ENCODE measurements at regions not wholly inside any gene's neighbourhood (a gene's known extent, or its start where the extent isn't known, plus 50 kb on each side); places are given as distances from the start of the nearest gene placed in this dataset.

DNA sequence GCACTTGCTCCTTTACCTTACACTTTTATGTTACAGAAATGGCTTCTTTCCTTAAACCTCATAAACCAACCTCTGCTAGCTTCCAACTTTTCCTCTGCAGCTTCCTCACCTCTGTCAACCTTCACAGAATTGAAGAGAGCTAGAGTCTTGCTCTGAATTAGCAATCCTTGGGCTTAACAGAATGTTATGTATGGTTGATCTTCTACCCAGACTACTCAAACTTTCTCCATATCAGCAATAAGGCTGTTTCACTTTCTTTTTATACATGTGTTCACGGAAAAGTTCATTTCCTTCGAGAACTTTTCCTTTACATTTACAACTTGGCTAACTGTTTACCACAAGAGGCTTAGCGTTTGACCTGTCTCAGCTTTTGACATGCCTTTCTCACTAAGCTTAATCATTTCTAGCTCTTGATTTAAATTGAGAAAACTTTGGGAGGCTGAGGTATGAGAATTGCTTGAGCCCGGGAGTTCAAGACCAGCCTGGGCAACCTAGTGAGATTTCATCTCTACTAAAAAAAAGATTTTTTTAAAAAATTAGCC, 207.3 kb downstream of the BMP7 start:
- no peak overlapping the region for H3K27ac ChIP-seq (ENCODE audit: low read length)
- no peaks in the 10 kb centered on the region for H3K9me3 ChIP-seq (ENCODE audit: control insufficient read depth in 1 of 2, low read length in 2 of 2)
- peaks cover 3% of the 10 kb centered on the region for H3K27me3 ChIP-seq (ENCODE audit: low read depth, low read length)
- no peaks in the 10 kb centered on the region for H3K4me1 ChIP-seq (ENCODE audit: control insufficient read depth in 1 of 2, insufficient read depth in 2 of 2, low read length in 2 of 2)
- no peak overlapping the region for H3K4me3 ChIP-seq (ENCODE audit: low read depth in 1 of 2, low read length in 2 of 2)
- no peaks in the 10 kb centered on the region for H3K36me3 ChIP-seq (ENCODE audit: control insufficient read depth in 1 of 2, insufficient read depth in 2 of 2, low read length in 2 of 2)

DNA sequence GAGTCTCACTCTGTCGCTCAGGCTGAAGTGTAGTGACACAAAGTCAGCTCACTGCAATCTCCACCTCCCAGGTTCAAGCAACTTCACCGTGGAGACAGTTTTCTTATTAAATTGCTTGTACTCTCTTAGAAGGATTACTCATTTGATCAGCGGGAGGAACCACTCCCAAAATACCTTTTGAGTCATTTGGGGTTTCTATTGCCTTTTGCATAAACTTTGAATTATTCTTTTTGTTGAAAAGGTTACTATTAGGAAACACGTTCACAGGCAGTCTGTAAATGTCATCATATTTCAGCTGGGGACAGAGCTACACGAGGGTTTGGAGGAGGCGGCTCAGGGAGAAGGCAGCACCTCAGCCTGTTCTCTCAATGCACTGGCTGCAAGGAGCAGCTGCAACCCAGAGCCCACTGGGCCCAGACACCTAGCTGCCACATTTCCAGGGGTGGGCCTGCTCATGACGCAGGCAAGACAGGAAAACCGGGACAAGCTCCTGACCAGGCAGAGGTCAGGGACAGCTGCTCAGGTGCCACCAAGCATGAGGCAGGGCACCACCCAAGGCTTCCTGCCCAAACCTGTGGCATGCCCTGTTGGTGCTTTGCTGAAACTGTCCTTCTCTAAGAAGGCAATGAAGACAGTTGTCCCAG, 205.9 kb downstream of the BMP7 start:
- no peak overlapping the region for H3K27ac ChIP-seq (ENCODE audit: low read length)
- H3K27me3 ChIP-seq (ENCODE audit: low read depth, low read length): peaks cover 8% of the 10 kb centered on the region
- H3K4me3 ChIP-seq (ENCODE audit: low read depth in 1 of 2, low read length in 2 of 2): no peak overlapping the region
- H3K4me1 ChIP-seq (ENCODE audit: control insufficient read depth in 1 of 2, insufficient read depth in 2 of 2, low read length in 2 of 2): no peaks in the 10 kb centered on the region
- H3K36me3 ChIP-seq (ENCODE audit: control insufficient read depth in 1 of 2, insufficient read depth in 2 of 2, low read length in 2 of 2): no peaks in the 10 kb centered on the region
- no peaks in the 10 kb centered on the region for H3K9me3 ChIP-seq (ENCODE audit: control insufficient read depth in 1 of 2, low read length in 2 of 2)

DNA sequence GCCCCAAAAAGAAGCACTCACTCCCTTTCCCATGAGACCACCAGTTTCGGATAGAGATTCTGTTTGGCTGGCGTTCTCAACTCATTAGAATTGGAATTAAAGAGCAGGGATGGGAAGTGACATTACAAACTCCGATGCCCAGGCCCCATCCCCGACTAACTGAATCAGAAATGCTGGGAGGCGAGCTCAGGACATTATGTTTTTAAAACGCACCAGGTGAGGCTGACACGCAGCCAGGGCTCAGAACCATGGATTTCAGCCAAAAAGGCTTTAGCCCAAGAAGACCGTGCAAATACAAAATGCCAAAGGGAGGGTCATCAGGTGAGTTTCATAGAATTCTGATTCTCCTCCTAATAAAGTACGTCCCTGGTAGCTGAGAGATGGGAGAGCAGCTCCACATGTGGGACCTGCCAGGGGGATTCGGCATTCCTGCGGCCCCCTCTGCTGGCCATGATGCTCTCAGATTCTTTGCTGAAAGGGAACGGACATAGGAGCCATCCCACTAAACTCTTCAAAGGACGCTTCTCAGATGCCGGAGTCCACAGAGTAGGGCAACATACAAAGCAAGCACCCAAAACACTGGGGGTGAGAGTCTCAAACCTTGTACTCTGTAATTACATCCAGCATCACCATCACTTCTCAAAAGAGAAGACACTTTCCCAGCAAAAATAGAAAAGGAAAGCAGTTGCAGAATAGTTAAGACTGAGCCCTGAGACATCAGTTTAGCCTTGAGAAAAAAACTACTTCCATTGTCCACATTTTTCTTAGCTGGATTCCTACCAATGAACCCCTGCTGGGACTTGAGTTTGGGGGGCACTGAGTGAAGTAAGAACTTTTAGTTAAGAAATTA, 205.2 kb downstream of the BMP7 start:
- no peak overlapping the region for H3K4me3 ChIP-seq (ENCODE audit: low read depth in 1 of 2, low read length in 2 of 2)
- no peak overlapping the region for H3K27ac ChIP-seq (ENCODE audit: low read length)
- peaks cover 10% of the 10 kb centered on the region for H3K27me3 ChIP-seq (ENCODE audit: low read depth, low read length)

DNA sequence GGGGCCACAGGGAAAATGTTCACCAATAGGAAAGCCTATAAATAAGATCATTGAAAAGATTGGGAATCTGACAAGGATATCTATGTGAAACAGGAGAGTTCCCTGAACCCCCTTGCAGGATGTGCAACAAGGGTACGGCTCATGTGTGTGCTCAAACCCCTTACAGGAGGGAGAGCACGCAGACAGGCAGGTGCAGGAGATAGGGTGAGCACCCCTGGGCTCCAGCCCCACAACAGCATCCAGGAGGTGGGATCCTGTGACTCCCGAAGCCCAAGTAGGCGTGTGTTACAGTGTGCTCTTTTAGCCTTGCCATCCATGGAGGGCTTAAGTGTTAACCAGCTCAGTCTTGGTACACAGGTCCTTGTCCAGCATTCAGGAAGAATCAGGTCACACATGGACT, 204.2 kb downstream of the BMP7 start:
- Histone ChIP-seq H3K36me3 (ENCODE audit: control insufficient read depth in 1 of 2, insufficient read depth in 2 of 2, low read length in 2 of 2) (no peaks in the 10 kb centered on the region), H3K4me1 (ENCODE audit: control insufficient read depth in 1 of 2, insufficient read depth in 2 of 2, low read length in 2 of 2) (no peaks in the 10 kb centered on the region), H3K27ac (ENCODE audit: low read length) (no peak overlapping the region), H3K27me3 (ENCODE audit: low read depth, low read length) (peaks cover 10% of the 10 kb centered on the region), H3K9me3 (ENCODE audit: control insufficient read depth in 1 of 2, low read length in 2 of 2) (no peaks in the 10 kb centered on the region), H3K4me3 (ENCODE audit: low read depth in 1 of 2, low read length in 2 of 2) (no peak overlapping the region)

More for the DNA sequence above, 205.2 kb downstream of the BMP7 start:
- no peaks in the 10 kb centered on the region for H3K9me3 ChIP-seq (ENCODE audit: control insufficient read depth in 1 of 2, low read length in 2 of 2)
- H3K36me3 ChIP-seq (ENCODE audit: control insufficient read depth in 1 of 2, insufficient read depth in 2 of 2, low read length in 2 of 2): no peaks in the 10 kb centered on the region
- no peaks in the 10 kb centered on the region for H3K4me1 ChIP-seq (ENCODE audit: control insufficient read depth in 1 of 2, insufficient read depth in 2 of 2, low read length in 2 of 2)

DNA sequence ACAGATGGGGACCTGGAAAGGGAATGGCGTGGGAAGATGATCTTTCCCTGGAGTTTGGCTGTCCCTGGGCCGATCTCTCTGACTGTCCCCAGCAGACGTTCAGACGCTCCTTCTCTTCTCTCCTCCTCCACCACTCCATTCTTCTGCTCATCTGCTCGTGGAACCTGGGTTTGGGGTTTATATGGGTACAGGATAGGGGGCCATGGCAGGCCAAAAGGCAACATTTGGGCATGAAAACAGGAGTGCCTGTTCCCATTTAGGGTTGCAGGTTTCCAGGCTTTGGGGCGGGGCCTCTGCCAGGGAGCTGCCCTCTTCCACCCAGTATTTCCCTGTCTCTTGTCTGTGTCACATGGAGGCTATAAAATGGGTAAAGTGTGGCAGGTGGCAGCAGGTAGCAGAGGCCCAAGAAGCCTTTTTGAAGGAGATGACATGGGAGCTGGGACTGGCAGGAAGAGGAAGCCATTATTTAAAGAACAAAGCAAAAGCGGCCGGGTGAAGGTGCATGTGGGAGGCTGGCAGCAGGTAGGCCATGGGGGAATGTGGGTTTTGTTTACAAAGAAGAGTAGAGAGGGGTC, 203.7 kb downstream of the BMP7 start:
- Histone ChIP-seq H3K9me3 (ENCODE audit: control insufficient read depth in 1 of 2, low read length in 2 of 2) (no peaks in the 10 kb centered on the region), H3K27me3 (ENCODE audit: low read depth, low read length) (peaks cover 10% of the 10 kb centered on the region), H3K36me3 (ENCODE audit: control insufficient read depth in 1 of 2, insufficient read depth in 2 of 2, low read length in 2 of 2) (no peaks in the 10 kb centered on the region), H3K27ac (ENCODE audit: low read length) (no peak overlapping the region), H3K4me3 (ENCODE audit: low read depth in 1 of 2, low read length in 2 of 2) (no peak overlapping the region), H3K4me1 (ENCODE audit: control insufficient read depth in 1 of 2, insufficient read depth in 2 of 2, low read length in 2 of 2) (no peaks in the 10 kb centered on the region)

DNA sequence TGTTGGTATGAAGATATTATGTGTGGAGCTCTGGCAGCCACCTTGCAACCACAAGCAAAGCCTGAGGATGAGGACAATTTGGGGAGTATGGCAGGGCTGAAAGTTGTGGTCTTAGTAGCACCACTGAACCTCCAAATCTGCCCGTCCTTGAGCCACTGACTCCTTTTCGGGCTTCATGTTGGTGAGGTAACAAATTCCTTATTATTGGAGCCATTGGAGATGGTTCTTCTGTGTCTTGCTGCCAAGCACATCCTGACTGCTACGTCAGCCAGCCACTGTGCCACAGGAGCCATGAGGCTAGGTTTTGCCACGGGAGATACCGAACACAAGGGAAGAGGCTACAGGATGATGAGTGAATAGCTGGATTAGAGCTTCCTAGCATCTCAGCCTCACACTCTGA, 201.6 kb downstream of the BMP7 start:
- peaks cover 10% of the 10 kb centered on the region for H3K27me3 ChIP-seq (ENCODE audit: low read depth, low read length)
- no peak overlapping the region for H3K27ac ChIP-seq (ENCODE audit: low read length)
- no peak overlapping the region for H3K4me3 ChIP-seq (ENCODE audit: low read depth in 1 of 2, low read length in 2 of 2)
- no peaks in the 10 kb centered on the region for H3K4me1 ChIP-seq (ENCODE audit: control insufficient read depth in 1 of 2, insufficient read depth in 2 of 2, low read length in 2 of 2)
- no peaks in the 10 kb centered on the region for H3K9me3 ChIP-seq (ENCODE audit: control insufficient read depth in 1 of 2, low read length in 2 of 2)
- H3K36me3 ChIP-seq (ENCODE audit: control insufficient read depth in 1 of 2, insufficient read depth in 2 of 2, low read length in 2 of 2): no peaks in the 10 kb centered on the region

- Histone ChIP-seq H3K4me3 (ENCODE audit: low read depth in 1 of 2, low read length in 2 of 2) (no peak overlapping the region), H3K9me3 (ENCODE audit: control insufficient read depth in 1 of 2, low read length in 2 of 2) (no peaks in the 10 kb centered on the region), H3K27ac (ENCODE audit: low read length) (no peak overlapping the region), H3K27me3 (ENCODE audit: low read depth, low read length) (peaks cover 18% of the 10 kb centered on the region), H3K4me1 (ENCODE audit: control insufficient read depth in 1 of 2, insufficient read depth in 2 of 2, low read length in 2 of 2) (no peaks in the 10 kb centered on the region), H3K36me3 (ENCODE audit: control insufficient read depth in 1 of 2, insufficient read depth in 2 of 2, low read length in 2 of 2) (no peaks in the 10 kb centered on the region)
These were observed 200.8 kb downstream of the BMP7 start for GRCh38 chr20:57065646-57066045.

DNA sequence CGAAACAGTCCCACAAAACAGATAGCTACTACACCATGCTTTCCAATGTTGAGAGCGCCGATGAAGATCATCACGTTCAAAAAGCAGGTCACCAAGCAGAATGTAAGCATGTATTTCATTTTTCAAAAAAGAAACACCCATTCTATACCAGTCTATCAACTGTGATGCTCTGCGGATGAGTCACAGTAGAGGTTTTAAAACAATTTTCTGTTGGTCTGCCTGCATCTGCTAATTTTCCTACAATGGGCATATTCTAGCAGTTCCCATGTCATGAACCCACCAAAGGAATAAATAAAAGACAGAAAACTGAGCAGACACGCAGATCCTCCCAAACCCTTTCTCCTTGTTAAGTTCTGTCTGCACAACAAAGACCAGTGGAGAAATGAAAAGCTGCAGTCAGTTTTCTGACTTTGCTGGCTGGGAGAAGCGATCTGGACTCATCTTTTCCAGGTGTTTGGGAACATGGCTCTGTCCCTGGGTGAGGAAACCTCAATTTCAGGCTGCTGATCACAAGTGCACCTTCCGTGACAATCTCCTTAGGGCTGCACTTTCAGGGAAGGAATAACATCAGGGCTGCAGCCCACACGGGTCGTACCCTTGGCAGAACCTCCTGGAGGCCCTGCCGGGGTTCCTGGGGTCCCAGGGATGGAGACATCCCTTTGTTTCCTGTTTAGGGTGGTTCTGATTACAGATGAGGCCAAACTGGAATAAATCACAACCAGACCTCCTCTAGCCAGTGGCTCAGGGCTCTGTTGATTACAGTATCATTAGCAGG, 200.1 kb downstream of the BMP7 start:
- Histone ChIP-seq H3K27ac (ENCODE audit: low read length) (no peak overlapping the region), H3K9me3 (ENCODE audit: control insufficient read depth in 1 of 2, low read length in 2 of 2) (no peaks in the 10 kb centered on the region), H3K36me3 (ENCODE audit: control insufficient read depth in 1 of 2, insufficient read depth in 2 of 2, low read length in 2 of 2) (no peaks in the 10 kb centered on the region), H3K27me3 (ENCODE audit: low read depth, low read length) (peaks cover 24% of the 10 kb centered on the region), H3K4me1 (ENCODE audit: control insufficient read depth in 1 of 2, insufficient read depth in 2 of 2, low read length in 2 of 2) (no peaks in the 10 kb centered on the region), H3K4me3 (ENCODE audit: low read depth in 1 of 2, low read length in 2 of 2) (no peak overlapping the region)

GRCh38 chr20:57069442-57069841, 197.0 kb downstream of the BMP7 start:
- Histone ChIP-seq H3K36me3 (ENCODE audit: control insufficient read depth in 1 of 2, insufficient read depth in 2 of 2, low read length in 2 of 2) (no peaks in the 10 kb centered on the region), H3K4me3 (ENCODE audit: low read depth in 1 of 2, low read length in 2 of 2) (no peak overlapping the region), H3K4me1 (ENCODE audit: control insufficient read depth in 1 of 2, insufficient read depth in 2 of 2, low read length in 2 of 2) (no peaks in the 10 kb centered on the region), H3K27me3 (ENCODE audit: low read depth, low read length) (peaks cover 28% of the 10 kb centered on the region), H3K27ac (ENCODE audit: low read length) (no peak overlapping the region), H3K9me3 (ENCODE audit: control insufficient read depth in 1 of 2, low read length in 2 of 2) (no peaks in the 10 kb centered on the region)

GRCh38 chr20:57070296-57070695, 196.1 kb downstream of the BMP7 start:
- no peak overlapping the region for H3K27ac ChIP-seq (ENCODE audit: low read length)
- no peaks in the 10 kb centered on the region for H3K9me3 ChIP-seq (ENCODE audit: control insufficient read depth in 1 of 2, low read length in 2 of 2)
- no peaks in the 10 kb centered on the region for H3K36me3 ChIP-seq (ENCODE audit: control insufficient read depth in 1 of 2, insufficient read depth in 2 of 2, low read length in 2 of 2)
- H3K4me3 ChIP-seq (ENCODE audit: low read depth in 1 of 2, low read length in 2 of 2): no peak overlapping the region
- peaks cover 26% of the 10 kb centered on the region for H3K27me3 ChIP-seq (ENCODE audit: low read depth, low read length)
- H3K4me1 ChIP-seq (ENCODE audit: control insufficient read depth in 1 of 2, insufficient read depth in 2 of 2, low read length in 2 of 2): no peaks in the 10 kb centered on the region

DNA sequence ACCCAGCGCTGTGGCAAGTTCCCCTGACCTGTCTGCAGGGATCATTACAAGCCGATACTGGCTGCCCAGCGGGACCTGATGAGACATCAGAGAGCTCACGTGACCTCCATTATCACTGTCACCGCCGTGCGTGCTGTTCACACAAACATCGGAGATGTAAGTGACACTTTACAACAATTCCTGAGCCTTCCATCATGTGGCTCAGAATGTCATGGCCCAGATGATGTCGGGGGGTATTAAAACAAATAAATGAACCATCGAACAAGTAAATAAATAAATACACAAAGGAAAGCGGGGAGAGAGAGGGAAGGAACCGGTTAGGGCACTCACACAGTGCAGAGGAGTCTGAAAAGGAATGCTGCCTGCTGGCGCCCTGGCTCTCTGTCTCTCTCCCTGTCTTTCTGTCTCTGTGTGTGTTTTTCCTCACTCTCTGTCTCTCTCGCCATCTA, 195.1 kb downstream of the BMP7 start:
- H3K27ac ChIP-seq (ENCODE audit: low read length): no peak overlapping the region
- no peaks in the 10 kb centered on the region for H3K36me3 ChIP-seq (ENCODE audit: control insufficient read depth in 1 of 2, insufficient read depth in 2 of 2, low read length in 2 of 2)
- H3K4me3 ChIP-seq (ENCODE audit: low read depth in 1 of 2, low read length in 2 of 2): no peak overlapping the region
- peaks cover 21% of the 10 kb centered on the region for H3K27me3 ChIP-seq (ENCODE audit: low read depth, low read length)
- H3K9me3 ChIP-seq (ENCODE audit: control insufficient read depth in 1 of 2, low read length in 2 of 2): peaks cover 0 to 3% of the 10 kb centered on the region in 2 donors
- no peaks in the 10 kb centered on the region for H3K4me1 ChIP-seq (ENCODE audit: control insufficient read depth in 1 of 2, insufficient read depth in 2 of 2, low read length in 2 of 2)

Data from muscle layer of duodenum (tissue), 2 donors.